ENCODE measurements at regions not wholly inside any gene's neighbourhood (a gene's known extent, or its start where the extent isn't known, plus 50 kb on each side); places are given as distances from the start of the nearest gene placed in this dataset.
A peak's percentile ranks its signal among the peaks of the same experiment; 100 is the strongest.

DNA sequence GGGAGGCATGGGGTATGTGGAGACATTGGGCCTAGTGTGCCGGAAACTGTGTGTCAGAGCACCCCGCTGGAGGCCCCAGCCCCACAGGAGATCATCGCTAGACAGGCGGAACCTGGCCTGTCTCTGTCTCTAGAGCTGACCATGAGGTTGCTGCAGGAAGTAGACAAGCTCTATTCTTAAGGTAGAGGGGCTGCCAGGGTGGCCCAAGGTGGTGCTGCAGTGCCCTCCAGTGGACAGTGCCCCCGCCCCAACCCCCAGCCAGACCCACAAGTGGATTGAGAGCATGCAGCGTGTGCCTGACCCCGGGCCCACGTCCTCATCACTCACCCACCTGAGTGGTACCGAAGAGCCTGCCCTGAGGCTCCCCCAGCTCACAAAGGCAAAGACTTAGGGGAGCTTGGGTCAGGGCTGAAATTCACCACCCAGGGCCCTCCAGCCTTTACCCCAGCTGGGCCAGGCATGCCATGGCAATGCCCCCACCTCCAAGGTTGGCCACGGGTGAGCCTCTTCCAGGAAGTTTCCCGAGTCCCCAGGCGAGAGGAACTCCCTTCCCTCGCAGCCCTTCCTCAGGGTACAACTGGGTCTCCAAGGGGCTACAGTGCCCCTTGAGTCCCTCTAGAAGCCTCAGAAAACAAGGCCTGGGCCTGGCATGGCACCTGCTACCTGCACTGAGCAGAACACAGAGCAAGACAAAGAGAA lies 155.0 kb downstream of the TTC32 start:
- in situ Hi-C loops (cut with MboI; ENCODE audit: low sequenced_read_pairs, unreplicated experiment) = no loop called here
- DNase-seq (ENCODE audit: low spot score) = peak; percentile 50
- TF ChIP-seq, protein P1, sequence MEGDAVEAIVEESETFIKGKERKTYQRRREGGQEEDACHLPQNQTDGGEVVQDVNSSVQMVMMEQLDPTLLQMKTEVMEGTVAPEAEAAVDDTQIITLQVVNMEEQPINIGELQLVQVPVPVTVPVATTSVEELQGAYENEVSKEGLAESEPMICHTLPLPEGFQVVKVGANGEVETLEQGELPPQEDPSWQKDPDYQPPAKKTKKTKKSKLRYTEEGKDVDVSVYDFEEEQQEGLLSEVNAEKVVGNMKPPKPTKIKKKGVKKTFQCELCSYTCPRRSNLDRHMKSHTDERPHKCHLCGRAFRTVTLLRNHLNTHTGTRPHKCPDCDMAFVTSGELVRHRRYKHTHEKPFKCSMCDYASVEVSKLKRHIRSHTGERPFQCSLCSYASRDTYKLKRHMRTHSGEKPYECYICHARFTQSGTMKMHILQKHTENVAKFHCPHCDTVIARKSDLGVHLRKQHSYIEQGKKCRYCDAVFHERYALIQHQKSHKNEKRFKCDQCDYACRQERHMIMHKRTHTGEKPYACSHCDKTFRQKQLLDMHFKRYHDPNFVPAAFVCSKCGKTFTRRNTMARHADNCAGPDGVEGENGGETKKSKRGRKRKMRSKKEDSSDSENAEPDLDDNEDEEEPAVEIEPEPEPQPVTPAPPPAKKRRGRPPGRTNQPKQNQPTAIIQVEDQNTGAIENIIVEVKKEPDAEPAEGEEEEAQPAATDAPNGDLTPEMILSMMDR (IDR thresholded peaks at IDR 0.05; ENCODE audit: borderline replicate concordance, control extremely low read depth, extremely low read depth, insufficient read depth, missing control alignments) = no peak

DNA sequence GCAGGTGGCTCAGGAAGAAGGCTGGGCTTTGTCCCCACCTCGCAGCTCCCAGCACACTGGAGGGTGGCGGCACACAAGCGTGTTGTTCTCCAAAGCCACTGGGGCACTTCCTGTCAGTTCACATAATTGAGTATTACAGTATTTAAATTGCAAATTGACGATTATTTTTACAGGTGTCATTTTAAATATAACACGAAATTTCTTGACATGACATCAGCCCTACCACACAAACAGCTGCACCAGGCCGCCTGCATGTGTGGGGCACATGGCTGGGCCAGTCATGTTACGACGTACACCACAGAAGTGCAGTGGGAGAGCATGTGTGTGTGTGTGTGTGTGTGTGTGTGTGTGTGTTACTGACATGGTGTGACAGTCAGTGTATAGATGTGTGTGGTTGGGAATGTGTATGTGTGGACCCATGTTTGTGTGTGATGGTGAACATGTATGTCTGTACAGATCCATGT lies 155.6 kb downstream of the TTC32 start:
- in situ Hi-C loops (cut with MboI; ENCODE audit: low sequenced_read_pairs, unreplicated experiment) = no loop called here

DNA sequence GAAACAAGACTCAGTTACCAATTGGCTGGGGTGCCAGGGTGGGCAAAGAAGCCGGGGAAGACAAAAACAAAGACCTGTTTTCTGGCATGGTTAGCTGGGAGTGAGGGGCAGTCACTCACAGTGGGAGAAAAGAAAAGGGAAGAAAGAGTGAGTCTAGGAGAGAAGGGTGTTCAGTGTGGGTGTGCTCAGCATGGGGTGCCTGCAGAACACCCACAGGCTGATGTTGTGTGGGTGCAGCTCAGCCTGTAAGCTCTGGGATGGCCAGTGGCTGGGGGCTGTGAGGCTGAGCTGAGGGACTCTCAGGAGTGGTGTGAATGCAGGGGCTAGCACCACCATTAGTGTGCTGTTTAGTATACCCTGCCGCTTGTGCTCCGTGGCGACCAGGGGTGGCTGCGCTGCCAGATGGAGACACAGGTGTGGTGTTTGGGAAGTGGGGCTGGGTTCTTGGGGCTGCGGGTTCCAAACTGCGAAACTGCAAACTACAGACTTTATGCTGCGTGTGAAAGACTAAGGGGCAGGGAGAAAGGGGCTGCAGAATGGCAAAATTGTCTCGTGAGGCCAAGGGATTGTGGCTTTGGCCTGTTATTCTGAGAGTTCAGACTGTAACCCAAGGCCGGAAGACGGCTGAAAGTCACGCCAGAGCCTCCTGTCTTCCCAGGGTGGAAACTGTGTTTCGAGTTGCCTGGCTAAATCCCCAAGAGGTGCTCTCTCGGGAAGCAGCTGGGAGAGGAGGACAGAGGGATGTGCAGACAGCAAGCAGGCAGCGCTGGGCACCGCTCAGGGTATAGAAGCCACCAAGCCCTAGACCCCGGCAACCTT lies 156.3 kb downstream of the TTC32 start:
- TF ChIP-seq, protein P1 (IDR thresholded peaks at IDR 0.05; ENCODE audit: borderline replicate concordance, control extremely low read depth, extremely low read depth, insufficient read depth, missing control alignments) = no peak
- DNase-seq (ENCODE audit: low spot score) = no peak
- in situ Hi-C loops (cut with MboI; ENCODE audit: low sequenced_read_pairs, unreplicated experiment) = no loop called here

More for the DNA sequence above, 155.6 kb downstream of the TTC32 start:
- TF ChIP-seq, protein P1 (IDR thresholded peaks at IDR 0.05; ENCODE audit: borderline replicate concordance, control extremely low read depth, extremely low read depth, insufficient read depth, missing control alignments) = no peak
- DNase-seq (ENCODE audit: low spot score) = no peak

DNA sequence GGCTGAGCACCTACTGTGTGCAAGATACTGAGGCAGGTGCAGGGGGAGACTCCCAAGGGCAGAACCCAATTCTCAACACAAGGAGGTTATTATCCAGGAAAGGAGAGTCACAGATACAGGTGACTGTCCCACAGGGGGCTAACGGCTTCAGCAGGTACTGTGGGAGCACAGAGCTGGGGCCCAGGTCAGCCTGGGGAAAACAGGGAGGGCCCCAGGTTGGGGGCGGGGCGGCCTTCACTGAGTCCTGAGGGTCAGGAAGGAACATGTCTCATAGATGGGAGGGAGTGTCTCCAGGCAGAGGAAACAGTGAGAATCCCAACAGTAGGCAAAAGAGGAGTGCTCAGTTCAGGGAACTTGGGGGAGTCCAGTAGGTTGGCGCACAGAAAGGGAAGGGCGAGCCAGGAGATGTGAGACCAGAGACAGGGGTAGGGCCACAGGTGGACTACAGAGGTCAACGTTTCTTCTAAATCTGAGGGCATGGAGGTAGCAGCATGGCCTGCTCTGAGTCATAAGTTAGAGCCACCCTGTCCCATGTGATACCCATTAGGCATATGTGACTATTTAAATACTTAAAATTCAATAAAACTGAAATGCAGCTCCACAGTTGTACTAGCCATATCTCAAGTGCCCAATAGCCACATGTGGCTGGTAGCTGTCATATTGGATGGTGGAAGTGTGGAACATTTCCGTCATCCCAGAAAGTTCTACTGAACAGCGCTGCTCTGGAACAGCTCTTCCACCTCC lies 157.2 kb downstream of the TTC32 start:
- in situ Hi-C loops (cut with MboI; ENCODE audit: low sequenced_read_pairs, unreplicated experiment) = no loop called here
- TF ChIP-seq, protein P1 (IDR thresholded peaks at IDR 0.05; ENCODE audit: borderline replicate concordance, control extremely low read depth, extremely low read depth, insufficient read depth, missing control alignments) = no peak
- no peak for DNase-seq (ENCODE audit: low spot score)

DNA sequence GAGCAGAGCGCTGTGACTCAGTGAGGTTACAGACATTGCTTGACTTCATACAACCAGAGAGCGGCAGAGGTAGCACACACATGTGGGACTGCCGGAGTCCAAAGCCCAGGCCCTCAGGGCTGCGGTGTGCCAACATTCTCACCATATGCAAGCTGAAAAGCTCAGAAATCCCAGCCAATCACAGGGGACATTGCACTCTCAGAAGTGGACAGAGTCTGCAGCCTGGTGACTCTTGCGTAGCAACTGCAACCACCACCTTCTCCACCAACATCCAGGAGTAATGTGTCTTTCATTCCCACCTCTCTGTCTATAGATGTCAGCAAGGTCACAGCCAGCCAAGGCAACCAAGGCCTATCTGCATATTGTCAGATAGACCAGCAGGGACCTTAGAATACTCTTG lies 158.1 kb downstream of the TTC32 start:
- in situ Hi-C loops (cut with MboI; ENCODE audit: low sequenced_read_pairs, unreplicated experiment) = no loop called here
- no peak for DNase-seq (ENCODE audit: low spot score)
- TF ChIP-seq, protein P1 (IDR thresholded peaks at IDR 0.05; ENCODE audit: borderline replicate concordance, control extremely low read depth, extremely low read depth, insufficient read depth, missing control alignments) = no peak

DNA sequence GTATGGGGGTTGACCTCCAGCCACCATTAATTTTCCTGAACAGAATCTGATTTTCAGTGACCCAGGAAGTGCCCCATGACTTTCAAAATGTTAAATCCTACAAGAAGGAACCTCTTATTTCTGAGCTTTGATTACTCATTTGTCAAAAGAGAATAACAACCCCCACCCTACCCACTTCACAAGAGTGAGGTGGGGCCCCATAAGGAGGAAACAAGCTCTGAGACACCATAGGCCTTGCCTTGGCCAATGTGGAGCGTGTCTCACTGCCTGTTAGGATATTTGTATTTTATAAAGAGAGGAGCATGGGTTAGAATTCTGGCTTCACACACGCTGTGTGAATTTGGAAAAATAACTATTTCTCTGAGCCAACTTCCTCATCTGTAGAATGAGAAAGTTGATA lies 158.9 kb downstream of the TTC32 start:
- in situ Hi-C loops (cut with MboI; ENCODE audit: low sequenced_read_pairs, unreplicated experiment) = no loop called here
- TF ChIP-seq, protein P1 (IDR thresholded peaks at IDR 0.05; ENCODE audit: borderline replicate concordance, control extremely low read depth, extremely low read depth, insufficient read depth, missing control alignments) = no peak
- no peak for DNase-seq (ENCODE audit: low spot score)
